Keratinocyte (primary cell): ENCODE measurements at regions not wholly inside any gene's neighbourhood (a gene's known extent, or its start where the extent isn't known, plus 50 kb on each side); places are given as distances from the start of the nearest gene placed in this dataset.

Experiments
- CTCF ChIP-seq, 3 experiments: IDR thresholded peaks in 1 of 3; conservative IDR thresholded peaks in 1 of 3; optimal IDR thresholded peaks in 1 of 3; 2 replicates in 2 of 3; 3 replicates in 1 of 3; pipeline versions ENCODE3 to v1.5.1; 2011; ENCODE audit warnings: low read length in 3 of 3, mild to moderate bottlenecking in 3 of 3, moderate library complexity in 2 of 3, control low read depth in 1 of 3, inconsistent platforms in 1 of 3; ENCODE audit not compliant: insufficient read depth in 2 of 3; ENCODE audit errors: extremely low read depth in 1 of 3
- EZH2 ChIP-seq: IDR thresholded peaks from one replicate; pipeline ENCODE4 v1.6.1; 2012; ENCODE audit warnings: inconsistent platforms, mild to moderate bottlenecking, low read length, moderate library complexity

DNA sequence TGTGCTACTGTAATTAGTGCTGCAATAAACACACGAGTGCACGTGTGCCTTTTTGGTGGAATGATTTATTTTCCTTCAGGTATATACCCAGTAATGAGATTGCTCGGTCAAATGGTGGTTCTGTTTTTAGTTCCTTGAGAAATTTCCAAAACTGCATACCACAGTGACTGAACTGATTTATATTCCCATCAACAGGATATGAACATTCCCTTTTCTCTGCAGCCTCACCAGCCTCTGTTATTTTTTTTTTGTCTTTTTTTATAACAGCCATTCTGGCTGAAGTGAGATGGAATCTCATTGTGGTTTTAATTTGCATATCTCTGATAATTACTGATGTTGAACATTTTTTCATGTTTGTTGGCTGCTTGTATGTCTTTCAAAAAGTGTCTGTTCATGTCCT is 922.9 kb upstream of the LRRN3 start:
- TF ChIP-seq CTCF (optimal IDR thresholded peaks at IDR 0.05 in 1 of 3, IDR thresholded peaks at IDR 0.05 in 1 of 3, conservative IDR thresholded peaks at IDR 0.05 in 1 of 3; ENCODE audit: extremely low read depth in 1 of 3, insufficient read depth in 2 of 3, low read length in 3 of 3) (no peak), EZH2 (no peak)
